ENCODE measurements at regions not wholly inside any gene's neighbourhood (a gene's known extent, or its start where the extent isn't known, plus 50 kb on each side); places are given as distances from the start of the nearest gene placed in this dataset.
A peak's percentile ranks its signal among the peaks of the same experiment; 100 is the strongest.
"Not testable (repeated sequence)": the region's sequence is repeated elsewhere in the genome, so short reads cannot be mapped to it uniquely, and the experiment has no call there.

DNA sequence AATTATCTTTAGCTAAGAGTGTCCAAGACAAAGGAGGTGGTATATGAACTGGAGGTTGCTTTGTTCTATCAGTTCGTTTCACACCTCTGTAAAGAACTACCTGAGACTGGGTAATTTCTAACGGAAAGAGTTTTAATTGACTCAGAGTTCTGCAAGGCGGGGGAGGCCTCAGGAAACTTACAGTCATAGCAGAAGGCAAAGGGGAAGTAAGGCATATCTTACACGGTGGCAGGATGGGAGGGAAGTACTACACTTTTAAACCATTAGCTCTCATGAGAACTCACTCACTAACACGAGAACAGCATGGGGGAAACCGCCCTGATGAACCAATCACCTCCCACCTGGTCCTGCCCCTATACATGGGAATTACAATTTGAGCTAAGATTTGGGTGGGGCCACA lies 1202.3 kb upstream of the LRRTM3 start:
- no peak for DNase-seq
- intact Hi-C loops (cut with DNase I), result no loop called here

- no peak for DNase-seq
- intact Hi-C loops (cut with DNase I), result no loop called here
These were observed 1190.5 kb upstream of the LRRTM3 start for GRCh38 chr10:65735382-65735781.

GRCh38 chr10:65742906-65743305 lies 1182.9 kb upstream of the LRRTM3 start:
- DNase-seq, result peak in 2 of 10 donors; percentile 22 to 36
- intact Hi-C loops (cut with DNase I), result no loop called here

DNA sequence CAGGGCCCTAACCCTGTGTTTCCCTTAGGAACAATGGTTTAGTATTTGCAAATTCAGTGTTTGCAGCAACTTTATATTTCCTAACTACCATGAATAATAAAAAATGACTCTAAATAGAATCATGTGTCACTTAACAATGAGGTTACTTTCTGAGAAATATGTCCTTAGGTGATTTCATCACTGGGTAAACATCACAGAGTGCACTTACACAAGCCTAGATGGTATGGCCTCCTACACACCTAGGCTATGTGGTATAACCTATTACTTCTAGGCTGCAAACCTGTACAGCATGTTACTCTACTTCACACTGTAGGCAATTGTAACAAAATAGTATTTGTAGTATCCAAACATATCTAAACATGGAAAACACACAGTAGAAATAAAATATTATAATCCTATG lies 1174.6 kb upstream of the LRRTM3 start:
- no peak for DNase-seq
- intact Hi-C loops (cut with DNase I), result no loop called here

GRCh38 chr10:65751896-65752295 lies 1173.9 kb upstream of the LRRTM3 start:
- DNase-seq, result no peak
- intact Hi-C loops (cut with DNase I), result no loop called here

- DNase-seq, result no peak
- intact Hi-C loops (cut with DNase I), result no loop called here
These were observed 1172.3 kb upstream of the LRRTM3 start for GRCh38 chr10:65753532-65753931.

- intact Hi-C loops (cut with DNase I), result no loop called here
- DNase-seq, result no peak
These were observed 1171.7 kb upstream of the LRRTM3 start for GRCh38 chr10:65754112-65754511.

- intact Hi-C loops (cut with DNase I), result no loop called here
- DNase-seq, result no peak
These were observed 1163.5 kb upstream of the LRRTM3 start for GRCh38 chr10:65762311-65762710.

DNA sequence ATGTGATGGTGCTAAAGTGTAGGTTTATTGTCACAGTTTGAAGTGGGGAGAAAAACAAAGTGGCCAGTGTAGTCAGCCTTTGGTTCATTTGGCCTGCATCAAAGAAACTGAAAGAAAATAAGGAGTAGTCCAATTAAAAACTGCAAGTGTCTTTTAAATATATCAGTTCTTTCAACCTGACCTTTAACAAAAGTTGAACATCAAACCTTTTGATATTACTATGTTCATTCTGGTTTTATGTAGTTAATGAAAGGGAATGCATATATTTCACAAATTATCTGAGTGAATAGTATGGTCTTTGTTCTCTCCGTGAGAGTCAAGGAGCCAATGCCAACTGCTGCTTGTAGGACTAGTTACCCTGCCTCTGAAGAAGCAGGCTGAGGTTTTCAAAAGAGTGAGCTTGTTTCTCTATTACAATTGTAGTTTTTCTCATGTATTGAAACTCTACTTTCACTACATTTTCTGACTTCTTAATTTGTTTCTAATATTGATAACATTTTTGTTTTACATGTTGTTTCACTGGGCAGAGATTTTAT lies 1160.8 kb upstream of the LRRTM3 start:
- intact Hi-C loops (cut with DNase I), result no loop called here
- DNase-seq, result no peak

GRCh38 chr10:65769828-65770227 lies 1156.0 kb upstream of the LRRTM3 start:
- DNase-seq, result no peak
- intact Hi-C loops (cut with DNase I), result no loop called here

- intact Hi-C loops (cut with DNase I), result no loop called here
- peak in 1 of 10 donors; percentile 67 for DNase-seq
These were observed 1147.1 kb upstream of the LRRTM3 start for GRCh38 chr10:65778753-65779152.

DNA sequence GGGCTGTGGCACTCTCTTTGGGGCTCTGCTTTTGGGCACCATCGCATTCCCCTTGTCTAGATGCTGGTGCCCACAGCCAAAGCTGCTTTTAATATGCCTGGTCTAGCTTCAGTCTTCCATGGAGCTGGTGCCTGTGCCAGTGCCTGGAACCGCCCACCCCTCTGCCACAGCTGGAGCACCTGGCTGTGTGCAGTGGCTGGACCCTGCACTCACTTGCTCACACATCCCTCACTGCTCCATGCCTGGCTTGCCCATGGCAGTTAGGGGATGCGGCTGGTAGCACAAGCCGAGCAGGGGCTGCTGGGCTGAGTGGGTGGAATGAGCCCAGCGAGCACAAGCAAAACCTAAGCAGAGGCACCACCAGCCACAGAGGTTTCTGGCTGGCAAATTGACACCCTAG lies 1145.9 kb upstream of the LRRTM3 start:
- peak in 1 of 10 donors; percentile 66 for DNase-seq
- intact Hi-C loops (cut with DNase I), result no loop called here

- no peak for DNase-seq
- intact Hi-C loops (cut with DNase I), result no loop called here
These were observed 1139.6 kb upstream of the LRRTM3 start for GRCh38 chr10:65786279-65786678.

- intact Hi-C loops (cut with DNase I), result no loop called here
- no peak for DNase-seq
These were observed 1138.3 kb upstream of the LRRTM3 start for GRCh38 chr10:65787571-65787970.

- intact Hi-C loops (cut with DNase I), result no loop called here
- DNase-seq, result no peak
These were observed 1137.6 kb upstream of the LRRTM3 start for GRCh38 chr10:65788271-65788670.

GRCh38 chr10:65791979-65792378 lies 1133.9 kb upstream of the LRRTM3 start:
- DNase-seq, result no peak
- intact Hi-C loops (cut with DNase I), result no loop called here

DNA sequence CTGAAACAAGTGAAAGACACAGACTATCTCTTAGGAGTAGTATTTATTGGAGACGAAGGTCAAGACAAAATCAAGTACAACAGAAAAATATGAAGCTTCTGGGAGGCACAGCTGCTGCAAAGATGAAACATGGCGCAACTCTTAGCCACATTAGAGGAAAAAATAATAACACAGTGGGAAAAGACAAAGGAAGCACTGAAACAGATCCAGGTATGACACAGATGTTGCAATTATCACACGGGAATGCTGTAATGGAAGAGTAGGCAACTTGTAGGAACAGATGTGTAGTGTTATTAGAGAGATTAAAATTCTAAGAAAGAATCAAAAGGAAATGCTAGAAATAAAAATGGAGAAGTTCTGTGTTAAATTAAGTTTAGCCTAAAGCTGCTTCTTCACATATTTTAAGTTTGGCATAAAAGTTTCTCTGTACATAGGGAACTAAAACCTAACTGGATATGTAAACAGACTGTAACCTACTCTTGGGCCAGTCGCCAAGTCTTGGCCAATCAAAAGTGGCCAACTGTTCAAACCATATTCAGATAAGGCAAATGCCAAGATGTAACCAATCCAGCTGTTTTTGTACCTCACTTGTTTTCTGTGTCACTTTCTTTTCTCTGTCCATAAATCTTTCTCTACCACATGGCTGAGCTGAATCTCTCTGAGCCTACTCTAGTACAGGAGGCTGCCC lies 1132.0 kb upstream of the LRRTM3 start:
- DNase-seq, result no peak

GRCh38 chr10:65794861-65795260 lies 1131.0 kb upstream of the LRRTM3 start:
- intact Hi-C loops (cut with DNase I); DNase-seq: not testable (repeated sequence)

More for the DNA sequence above, 1132.0 kb upstream of the LRRTM3 start:
- intact Hi-C loops (cut with DNase I), result no loop called here

- no peak for DNase-seq
- intact Hi-C loops (cut with DNase I), result no loop called here
These were observed 1129.4 kb upstream of the LRRTM3 start for GRCh38 chr10:65796472-65796871.

GRCh38 chr10:65798133-65798532 lies 1127.7 kb upstream of the LRRTM3 start:
- DNase-seq, result no peak
- intact Hi-C loops (cut with DNase I), result no loop called here

GRCh38 chr10:65802391-65802790 lies 1123.4 kb upstream of the LRRTM3 start:
- intact Hi-C loops (cut with DNase I), result no loop called here
- no peak for DNase-seq

- intact Hi-C loops (cut with DNase I), result no loop called here
- no peak for DNase-seq
These were observed 1120.3 kb upstream of the LRRTM3 start for GRCh38 chr10:65805511-65805910.

DNA sequence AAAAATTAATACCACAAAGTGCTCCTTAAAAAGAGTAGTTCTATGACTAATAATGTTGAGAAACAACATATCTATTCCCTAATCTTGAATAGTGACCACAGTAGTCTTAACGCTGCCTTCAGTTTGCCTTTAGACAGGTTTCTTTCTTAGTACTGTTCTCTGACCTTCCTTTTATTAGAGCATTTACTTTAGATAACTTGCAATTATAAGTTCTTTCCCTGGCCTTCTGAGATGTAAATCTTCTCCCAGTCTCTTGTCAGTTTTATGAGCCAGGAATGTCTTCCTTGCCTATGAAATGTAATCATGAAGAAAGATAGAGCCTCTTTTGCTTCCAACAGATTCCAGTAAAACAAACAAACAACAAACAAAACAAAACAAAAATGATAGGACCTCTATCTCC lies 1119.8 kb upstream of the LRRTM3 start:
- intact Hi-C loops (cut with DNase I), result no loop called here
- no peak for DNase-seq

All from posterior cingulate gyrus (tissue), 11 donors.